ENCODE measurements at regions not wholly inside any gene's neighbourhood (a gene's known extent, or its start where the extent isn't known, plus 50 kb on each side); places are given as distances from the start of the nearest gene placed in this dataset.

- TF ChIP-seq CTCF (IDR thresholded peaks at IDR 0.05) (no peak), POLR2A (IDR thresholded peaks at IDR 0.05) (no peak)
These were observed 161.6 kb upstream of the GBE1 start for GRCh38 chr3:81923038-81923437.

Measured in Peyer's patch (tissue), 4 donors.